ENCODE measurements at regions not wholly inside any gene's neighbourhood (a gene's known extent, or its start where the extent isn't known, plus 50 kb on each side); places are given as distances from the start of the nearest gene placed in this dataset.

GRCh38 chr14:97592341-97592980 lies 795.3 kb downstream of the VRK1 start:
- intact Hi-C loops (cut with DNase I): no loop called here
- TF ChIP-seq, protein P1, sequence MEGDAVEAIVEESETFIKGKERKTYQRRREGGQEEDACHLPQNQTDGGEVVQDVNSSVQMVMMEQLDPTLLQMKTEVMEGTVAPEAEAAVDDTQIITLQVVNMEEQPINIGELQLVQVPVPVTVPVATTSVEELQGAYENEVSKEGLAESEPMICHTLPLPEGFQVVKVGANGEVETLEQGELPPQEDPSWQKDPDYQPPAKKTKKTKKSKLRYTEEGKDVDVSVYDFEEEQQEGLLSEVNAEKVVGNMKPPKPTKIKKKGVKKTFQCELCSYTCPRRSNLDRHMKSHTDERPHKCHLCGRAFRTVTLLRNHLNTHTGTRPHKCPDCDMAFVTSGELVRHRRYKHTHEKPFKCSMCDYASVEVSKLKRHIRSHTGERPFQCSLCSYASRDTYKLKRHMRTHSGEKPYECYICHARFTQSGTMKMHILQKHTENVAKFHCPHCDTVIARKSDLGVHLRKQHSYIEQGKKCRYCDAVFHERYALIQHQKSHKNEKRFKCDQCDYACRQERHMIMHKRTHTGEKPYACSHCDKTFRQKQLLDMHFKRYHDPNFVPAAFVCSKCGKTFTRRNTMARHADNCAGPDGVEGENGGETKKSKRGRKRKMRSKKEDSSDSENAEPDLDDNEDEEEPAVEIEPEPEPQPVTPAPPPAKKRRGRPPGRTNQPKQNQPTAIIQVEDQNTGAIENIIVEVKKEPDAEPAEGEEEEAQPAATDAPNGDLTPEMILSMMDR (IDR thresholded peaks at IDR 0.05): no peak
- no peak for TF ChIP-seq POLR2A (IDR thresholded peaks at IDR 0.05)
- no peaks in the 10 kb centered on the region for H3K36me3 ChIP-seq
- H3K4me3 ChIP-seq (replicated peaks in 1 of 3): no peak overlapping the region
- 66 to 80% methylated on average over 5 of the region's 5 CpGs for WGBS, 2 donors
- DNase-seq: no peak
- H3K27ac ChIP-seq: no peak overlapping the region
- H3K9me3 ChIP-seq: no peaks in the 10 kb centered on the region
- no peaks in the 10 kb centered on the region for H3K27me3 ChIP-seq
- no peaks in the 10 kb centered on the region for H3K4me1 ChIP-seq

- Histone ChIP-seq H3K36me3 (no peaks in the 10 kb centered on the region), H3K9me3 (no peaks in the 10 kb centered on the region), H3K4me1 (no peaks in the 10 kb centered on the region), H3K27ac (no peak overlapping the region), H3K27me3 (no peaks in the 10 kb centered on the region), H3K4me3 (replicated peaks in 1 of 3) (no peak overlapping the region)
- intact Hi-C loops (cut with DNase I): no loop called here
- WGBS, 2 donors: 87 to 89% methylated on average over 1 of the region's 1 CpG
- no peak for TF ChIP-seq POLR2A (IDR thresholded peaks at IDR 0.05)
- TF ChIP-seq, protein P1 (IDR thresholded peaks at IDR 0.05): no peak
- DNase-seq: no peak
These were observed 797.1 kb downstream of the VRK1 start for GRCh38 chr14:97594306-97594705.

- Histone ChIP-seq H3K27ac (no peak overlapping the region), H3K4me3 (replicated peaks in 1 of 3) (no peak overlapping the region), H3K4me1 (no peaks in the 10 kb centered on the region), H3K36me3 (no peaks in the 10 kb centered on the region), H3K27me3 (no peaks in the 10 kb centered on the region), H3K9me3 (no peaks in the 10 kb centered on the region)
- WGBS, 2 donors: 25 to 42% methylated on average over 13 of the region's 13 CpGs
- intact Hi-C loops (cut with DNase I): no loop called here
- DNase-seq: no peak
- TF ChIP-seq POLR2A (IDR thresholded peaks at IDR 0.05): no peak
- TF ChIP-seq, protein P1 (IDR thresholded peaks at IDR 0.05): no peak
These were observed 805.4 kb downstream of the VRK1 start for GRCh38 chr14:97602438-97603117.

DNA sequence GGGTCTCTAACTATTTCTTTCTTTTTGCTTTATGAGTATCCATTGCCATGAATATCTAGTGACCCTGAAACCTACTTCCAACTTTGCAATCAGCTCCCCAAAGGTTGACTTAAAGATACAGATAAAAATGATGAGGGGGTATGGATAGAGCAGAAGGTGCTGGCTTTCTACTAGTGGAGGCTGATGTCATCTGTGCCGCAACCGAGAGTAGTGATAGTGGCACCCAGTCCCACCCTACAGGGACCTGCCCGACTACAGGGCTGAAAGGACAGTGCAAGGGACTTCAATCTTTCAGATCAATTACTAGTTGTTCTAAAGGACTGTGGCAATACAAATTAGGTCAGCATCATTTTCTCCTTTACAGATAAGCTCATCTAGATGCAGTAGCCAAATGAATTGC lies 806.0 kb downstream of the VRK1 start:
- TF ChIP-seq POLR2A (IDR thresholded peaks at IDR 0.05): no peak
- TF ChIP-seq, protein P1 (IDR thresholded peaks at IDR 0.05): no peak
- Histone ChIP-seq H3K36me3 (no peaks in the 10 kb centered on the region), H3K27ac (no peak overlapping the region), H3K9me3 (no peaks in the 10 kb centered on the region), H3K4me3 (replicated peaks in 1 of 3) (no peak overlapping the region), H3K27me3 (no peaks in the 10 kb centered on the region), H3K4me1 (no peaks in the 10 kb centered on the region)
- DNase-seq: no peak
- 74 to 77% methylated on average over 3 of the region's 3 CpGs for WGBS, 2 donors
- intact Hi-C loops (cut with DNase I): no loop called here

DNA sequence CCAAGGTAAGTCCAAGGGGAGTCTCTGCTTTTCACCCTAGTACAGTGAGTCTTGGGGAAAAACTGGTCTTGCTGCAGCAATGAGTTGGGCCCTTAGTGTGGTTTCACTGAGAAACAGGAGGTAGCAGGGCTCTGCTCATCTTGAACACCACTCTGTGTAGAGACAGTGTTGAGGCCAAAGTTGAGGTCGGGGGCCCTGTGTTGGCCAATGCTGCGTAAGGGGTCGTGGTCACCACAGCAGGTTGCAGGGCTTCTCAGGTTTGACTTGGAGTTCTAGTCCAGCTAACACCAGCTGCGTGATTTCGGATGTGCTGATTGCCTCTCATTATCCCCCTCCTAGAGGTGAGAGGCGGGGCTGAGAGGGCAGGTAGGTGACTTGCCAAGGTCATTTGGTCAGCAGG lies 807.5 kb downstream of the VRK1 start:
- intact Hi-C loops (cut with DNase I): no loop called here
- no peak for TF ChIP-seq POLR2A (IDR thresholded peaks at IDR 0.05)
- TF ChIP-seq, protein P1 (IDR thresholded peaks at IDR 0.05): no peak
- WGBS, 2 donors: 88 to 96% methylated on average over 5 to 6 of the region's 6 CpGs
- no peak overlapping the region for H3K4me3 ChIP-seq (replicated peaks in 1 of 3)
- DNase-seq: no peak
- H3K36me3 ChIP-seq: no peaks in the 10 kb centered on the region
- no peaks in the 10 kb centered on the region for H3K27me3 ChIP-seq
- no peaks in the 10 kb centered on the region for H3K4me1 ChIP-seq
- H3K27ac ChIP-seq: no peak overlapping the region
- no peaks in the 10 kb centered on the region for H3K9me3 ChIP-seq
